ENCODE measurements at regions not wholly inside any gene's neighbourhood (a gene's known extent, or its start where the extent isn't known, plus 50 kb on each side); places are given as distances from the start of the nearest gene placed in this dataset.

- DNase-seq = no peak
- H3K36me3 ChIP-seq (ENCODE audit: low read depth) = no peaks in the 10 kb centered on the region
- no peaks in the 10 kb centered on the region for H3K27me3 ChIP-seq (replicated peaks; ENCODE audit: insufficient read depth)
- no peaks in the 10 kb centered on the region for H3K4me1 ChIP-seq (ENCODE audit: insufficient read depth)
- H3K9me3 ChIP-seq (ENCODE audit: low read depth) = peaks cover 3% of the 10 kb centered on the region
- no peaks in the 10 kb centered on the region for H3F3A ChIP-seq (ENCODE audit: insufficient read depth)
- no peaks in the 10 kb centered on the region for H3K9me2 ChIP-seq (ENCODE audit: insufficient read depth)
- TF ChIP-seq EZH2 (IDR thresholded peaks at IDR 0.05; ENCODE audit: insufficient read depth, poor library complexity, severe bottlenecking) (no peak), EZH2phosphoT487 (IDR thresholded peaks at IDR 0.05; ENCODE audit: insufficient read depth, low read depth) (no peak)
- H2AFZ ChIP-seq = no peak overlapping the region
- H3K4me3 ChIP-seq = no peak overlapping the region
- H3K27ac ChIP-seq = no peak overlapping the region
- H3K79me2 ChIP-seq (ENCODE audit: insufficient read depth) = no peaks in the 10 kb centered on the region
- H3K9ac ChIP-seq = no peak overlapping the region
- in situ Hi-C loops (cut with MboI) = no loop called here
- H3K4me2 ChIP-seq (ENCODE audit: unreplicated experiment) = no peak overlapping the region
- H4K20me1 ChIP-seq (ENCODE audit: insufficient read depth) = no peaks in the 10 kb centered on the region
- WGBS, 2 experiments (ENCODE audit: low coverage in 1 of 2, low lambda C conversion rate in 2 of 2, missing lambda C conversion rate in 2 of 2) = 31 to 33% methylated on average over 4 of the region's 4 CpGs
Measured at GRCh38 chr7:109331423-109331822, 761.7 kb downstream of the DNAJB9 start.

- WGBS, 2 experiments (ENCODE audit: low coverage in 1 of 2, low lambda C conversion rate in 2 of 2, missing lambda C conversion rate in 2 of 2) = 76 to 80% methylated on average over 3 of the region's 3 CpGs
- Histone ChIP-seq H3K9me2 (ENCODE audit: insufficient read depth) (no peaks in the 10 kb centered on the region), H3K4me2 (ENCODE audit: unreplicated experiment) (no peak overlapping the region)
Measured at GRCh38 chr7:109335951-109336350, 766.3 kb downstream of the DNAJB9 start.

GRCh38 chr7:109336531-109336930 is 766.9 kb downstream of the DNAJB9 start:
- Histone ChIP-seq H3K9me3 (ENCODE audit: low read depth) (no peaks in the 10 kb centered on the region), H3K79me2 (ENCODE audit: insufficient read depth) (no peaks in the 10 kb centered on the region), H3K9me2 (ENCODE audit: insufficient read depth) (no peaks in the 10 kb centered on the region), H3K4me2 (ENCODE audit: unreplicated experiment) (no peak overlapping the region), H3K9ac (no peak overlapping the region), H3K27ac (no peak overlapping the region), H3K36me3 (ENCODE audit: low read depth) (no peaks in the 10 kb centered on the region), H2AFZ (no peak overlapping the region), H4K20me1 (ENCODE audit: insufficient read depth) (no peaks in the 10 kb centered on the region), H3K27me3 (replicated peaks; ENCODE audit: insufficient read depth) (no peaks in the 10 kb centered on the region), H3K4me3 (no peak overlapping the region), H3K4me1 (ENCODE audit: insufficient read depth) (no peaks in the 10 kb centered on the region), H3F3A (ENCODE audit: insufficient read depth) (no peaks in the 10 kb centered on the region)
- in situ Hi-C loops (cut with MboI) = no loop called here
- TF ChIP-seq EZH2 (IDR thresholded peaks at IDR 0.05; ENCODE audit: insufficient read depth, poor library complexity, severe bottlenecking) = no peak
- no peak for TF ChIP-seq EZH2phosphoT487 (IDR thresholded peaks at IDR 0.05; ENCODE audit: insufficient read depth, low read depth)
- DNase-seq = no peak

More at GRCh38 chr7:109335951-109336350, 766.3 kb downstream of the DNAJB9 start:
- no peaks in the 10 kb centered on the region for H3K9me3 ChIP-seq (ENCODE audit: low read depth)
- no peak overlapping the region for H3K9ac ChIP-seq
- no peaks in the 10 kb centered on the region for H3K79me2 ChIP-seq (ENCODE audit: insufficient read depth)
- no peak overlapping the region for H2AFZ ChIP-seq
- H3K27ac ChIP-seq = no peak overlapping the region
- H3K36me3 ChIP-seq (ENCODE audit: low read depth) = no peaks in the 10 kb centered on the region
- no peaks in the 10 kb centered on the region for H3K27me3 ChIP-seq (replicated peaks; ENCODE audit: insufficient read depth)
- H3K4me1 ChIP-seq (ENCODE audit: insufficient read depth) = no peaks in the 10 kb centered on the region
- in situ Hi-C loops (cut with MboI) = no loop called here
- H3F3A ChIP-seq (ENCODE audit: insufficient read depth) = no peaks in the 10 kb centered on the region
- no peak for TF ChIP-seq EZH2 (IDR thresholded peaks at IDR 0.05; ENCODE audit: insufficient read depth, poor library complexity, severe bottlenecking)
- no peak overlapping the region for H3K4me3 ChIP-seq
- no peaks in the 10 kb centered on the region for H4K20me1 ChIP-seq (ENCODE audit: insufficient read depth)
- no peak for DNase-seq

- Histone ChIP-seq H3K36me3 (ENCODE audit: low read depth) (no peaks in the 10 kb centered on the region), H3K4me3 (no peak overlapping the region), H3K79me2 (ENCODE audit: insufficient read depth) (no peaks in the 10 kb centered on the region), H3K9me3 (ENCODE audit: low read depth) (peaks cover 4% of the 10 kb centered on the region), H4K20me1 (ENCODE audit: insufficient read depth) (no peaks in the 10 kb centered on the region), H3K4me2 (ENCODE audit: unreplicated experiment) (no peak overlapping the region), H3K4me1 (ENCODE audit: insufficient read depth) (no peaks in the 10 kb centered on the region), H3F3A (ENCODE audit: insufficient read depth) (no peaks in the 10 kb centered on the region), H2AFZ (no peak overlapping the region), H3K27ac (no peak overlapping the region), H3K9ac (no peak overlapping the region), H3K9me2 (ENCODE audit: insufficient read depth) (no peaks in the 10 kb centered on the region), H3K27me3 (replicated peaks; ENCODE audit: insufficient read depth) (no peaks in the 10 kb centered on the region)
- no peak for TF ChIP-seq EZH2 (IDR thresholded peaks at IDR 0.05; ENCODE audit: insufficient read depth, poor library complexity, severe bottlenecking)
- no peak for TF ChIP-seq EZH2phosphoT487 (IDR thresholded peaks at IDR 0.05; ENCODE audit: insufficient read depth, low read depth)
- DNase-seq = peak; percentile 0
- WGBS, 2 experiments (ENCODE audit: low coverage in 1 of 2, low lambda C conversion rate in 2 of 2, missing lambda C conversion rate in 2 of 2) = 18 to 19% methylated on average over 2 of the region's 2 CpGs
- in situ Hi-C loops (cut with MboI) = no loop called here
Measured at GRCh38 chr7:109343678-109344077, 774.0 kb downstream of the DNAJB9 start.

GRCh38 chr7:109351493-109351892 is 781.8 kb downstream of the DNAJB9 start:
- TF ChIP-seq EZH2 (IDR thresholded peaks at IDR 0.05; ENCODE audit: insufficient read depth, poor library complexity, severe bottlenecking) = no peak
- no peak for TF ChIP-seq EZH2phosphoT487 (IDR thresholded peaks at IDR 0.05; ENCODE audit: insufficient read depth, low read depth)
- H4K20me1 ChIP-seq (ENCODE audit: insufficient read depth) = no peaks in the 10 kb centered on the region
- H3K9me3 ChIP-seq (ENCODE audit: low read depth) = no peaks in the 10 kb centered on the region
- no peaks in the 10 kb centered on the region for H3K4me1 ChIP-seq (ENCODE audit: insufficient read depth)
- in situ Hi-C loops (cut with MboI) = no loop called here
- no peaks in the 10 kb centered on the region for H3K36me3 ChIP-seq (ENCODE audit: low read depth)
- H3K9ac ChIP-seq = no peak overlapping the region
- H3K79me2 ChIP-seq (ENCODE audit: insufficient read depth) = no peaks in the 10 kb centered on the region
- H3F3A ChIP-seq (ENCODE audit: insufficient read depth) = no peaks in the 10 kb centered on the region
- H3K4me2 ChIP-seq (ENCODE audit: unreplicated experiment) = no peak overlapping the region
- no peak for DNase-seq
- no peak overlapping the region for H3K27ac ChIP-seq
- no peaks in the 10 kb centered on the region for H3K9me2 ChIP-seq (ENCODE audit: insufficient read depth)
- WGBS, 2 experiments (ENCODE audit: low coverage in 1 of 2, low lambda C conversion rate in 2 of 2, missing lambda C conversion rate in 2 of 2) = 48 to 52% methylated on average over 9 of the region's 9 CpGs
- H3K27me3 ChIP-seq (replicated peaks; ENCODE audit: insufficient read depth) = no peaks in the 10 kb centered on the region
- H2AFZ ChIP-seq = no peak overlapping the region
- H3K4me3 ChIP-seq = no peak overlapping the region
